Gastrocnemius medialis (tissue), 4 donors: ENCODE measurements at regions not wholly inside any gene's neighbourhood (a gene's known extent, or its start where the extent isn't known, plus 50 kb on each side); places are given as distances from the start of the nearest gene placed in this dataset.

ENCODE experiments used
- ATAC-seq, 2 donors: fragments of 150-250 bp; one replicate each; pipeline ENCODE4 v1.9.1; 2016
- DNase-seq, 2 donors: peaks; one replicate each; pipeline ENCODE4 v3.0.0-alpha.2; 2019
- H3K27ac ChIP-seq, 4 donors: fragments of 200-600 bp; sonication (generic); 1 replicate in 1 of 4; 2 replicates in 3 of 4; pipeline ENCODE4 v1.5.1; 2016 to 2018; ENCODE audit warnings: mild to moderate bottlenecking in 2 of 4, moderate library complexity in 1 of 4
- H3K27me3 ChIP-seq, 3 donors: fragments of 200-600 bp; sonication (generic) in 2 of 3; 1 replicate in 1 of 3; 2 replicates in 2 of 3; pipeline versions ENCODE4 v1.5.1 to v1.6.0; 2016 to 2019; ENCODE audit warnings: mild to moderate bottlenecking in 1 of 3, moderate library complexity in 1 of 3
- H3K36me3 ChIP-seq, 2 donors: fragments of 200-600 bp; sonication (generic) in 1 of 2; one replicate each; pipeline ENCODE4 v1.5.1; 2017 to 2018
- H3K4me1 ChIP-seq, 2 donors: fragments of 200-600 bp; sonication (generic) in 1 of 2; one replicate each; pipeline ENCODE4 v1.5.1; 2016 to 2017; ENCODE audit warnings: mild to moderate bottlenecking in 2 of 2
- H3K4me3 ChIP-seq, 4 donors: fragments of 200-600 bp; sonication (generic) in 3 of 4; 1 replicate in 1 of 4; 2 replicates in 3 of 4; pipeline ENCODE4 v1.5.1; 2016 to 2019; ENCODE audit warnings: mild to moderate bottlenecking in 2 of 4
- H3K9me3 ChIP-seq, 3 donors: fragments of 200-600 bp; sonication (generic) in 2 of 3; 1 replicate in 1 of 3; 2 replicates in 2 of 3; pipeline ENCODE4 v1.5.1; 2016 to 2019
- POLR2A ChIP-seq, 2 donors: fragments of 450-650 bp; IDR thresholded peaks; one replicate each; pipeline ENCODE4 v1.6.1; 2017; ENCODE audit warnings: antibody characterized with exemption in 2 of 2, mild to moderate bottlenecking in 2 of 2, moderate library complexity in 2 of 2
- in situ Hi-C, 4 donors: fragments of 200-750 bp; cut with MboI; loops; one replicate each; pipeline versions ENCODE4 v1.15.0 to v1.8.0; 2017; ENCODE audit warnings: low sequenced_read_pairs in 4 of 4
- intact Hi-C: fragments of 100-400 bp; cut with DNase I; formaldehyde crosslinking; loops from one replicate; pipeline ENCODE4 v1.15.1; 2023; ENCODE audit warnings: low total_unique reads
- TF ChIP-seq, protein P1 (sequence below), 5 experiments: fragments of 450-650 bp in 3 of 5; fragments of 200-600 bp in 2 of 5; sonication (generic) in 2 of 5; IDR thresholded peaks in 4 of 5; conservative IDR thresholded peaks in 1 of 5; 1 replicate in 4 of 5; 2 replicates in 1 of 5; pipeline ENCODE4 v1.5.1; 2016 to 2019; ENCODE audit warnings: antibody characterized with exemption in 5 of 5, mild to moderate bottlenecking in 3 of 5, moderate library complexity in 3 of 5

DNA sequence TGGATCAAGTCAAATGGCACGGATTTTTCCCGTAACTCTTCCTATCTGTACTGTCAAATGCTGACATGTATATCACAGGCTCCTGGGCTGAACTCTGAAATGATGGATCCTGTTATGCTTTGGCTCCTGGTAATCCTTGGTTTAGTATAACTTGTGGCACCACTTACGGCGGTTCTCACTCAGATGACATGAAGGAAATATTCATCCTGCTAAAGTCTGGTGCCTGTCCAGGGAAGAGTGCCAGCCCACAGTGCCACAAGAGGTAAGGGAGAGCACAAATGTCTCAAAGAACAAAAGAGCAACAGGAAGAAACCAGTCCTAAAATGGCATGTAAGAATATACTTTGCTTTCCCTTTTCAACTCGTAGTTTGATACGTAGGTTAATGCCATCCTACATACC lies 93.1 kb upstream of the TAB2 start:
- ATAC-seq, result no peak
- no peak overlapping the region for H3K27ac ChIP-seq

DNA sequence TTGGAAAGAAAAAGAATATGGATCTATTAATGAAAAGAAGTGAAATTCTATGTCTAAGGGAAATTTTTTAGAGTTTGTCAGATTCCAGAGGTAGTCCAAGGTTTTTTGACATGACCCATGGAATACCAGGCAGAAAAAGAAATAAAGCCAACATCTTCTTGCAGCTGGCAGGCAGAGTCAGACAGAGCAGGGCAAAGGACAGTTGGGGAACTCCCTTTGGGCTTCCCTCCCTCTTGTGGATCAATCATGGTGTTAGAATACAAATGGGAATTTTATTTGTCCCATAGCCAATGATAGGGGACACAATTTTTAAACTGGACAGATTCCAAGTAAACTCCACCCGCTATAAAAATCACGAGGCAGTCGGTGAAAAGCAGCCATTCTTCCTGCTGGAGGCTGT lies 92.1 kb upstream of the TAB2 start:
- Histone ChIP-seq H3K36me3 (no peaks in the 10 kb centered on the region), H3K4me3 (no peak overlapping the region), H3K9me3 (no peaks in the 10 kb centered on the region), H3K27me3 (no peaks in the 10 kb centered on the region), H3K27ac (no peak overlapping the region), H3K4me1 (peaks cover 0 to 10% of the 10 kb centered on the region in 2 donors)
- in situ Hi-C loops (no loop called here), intact Hi-C loops (no loop called here)
- ATAC-seq (no peak), DNase-seq (no peak)
- TF ChIP-seq, protein P1, sequence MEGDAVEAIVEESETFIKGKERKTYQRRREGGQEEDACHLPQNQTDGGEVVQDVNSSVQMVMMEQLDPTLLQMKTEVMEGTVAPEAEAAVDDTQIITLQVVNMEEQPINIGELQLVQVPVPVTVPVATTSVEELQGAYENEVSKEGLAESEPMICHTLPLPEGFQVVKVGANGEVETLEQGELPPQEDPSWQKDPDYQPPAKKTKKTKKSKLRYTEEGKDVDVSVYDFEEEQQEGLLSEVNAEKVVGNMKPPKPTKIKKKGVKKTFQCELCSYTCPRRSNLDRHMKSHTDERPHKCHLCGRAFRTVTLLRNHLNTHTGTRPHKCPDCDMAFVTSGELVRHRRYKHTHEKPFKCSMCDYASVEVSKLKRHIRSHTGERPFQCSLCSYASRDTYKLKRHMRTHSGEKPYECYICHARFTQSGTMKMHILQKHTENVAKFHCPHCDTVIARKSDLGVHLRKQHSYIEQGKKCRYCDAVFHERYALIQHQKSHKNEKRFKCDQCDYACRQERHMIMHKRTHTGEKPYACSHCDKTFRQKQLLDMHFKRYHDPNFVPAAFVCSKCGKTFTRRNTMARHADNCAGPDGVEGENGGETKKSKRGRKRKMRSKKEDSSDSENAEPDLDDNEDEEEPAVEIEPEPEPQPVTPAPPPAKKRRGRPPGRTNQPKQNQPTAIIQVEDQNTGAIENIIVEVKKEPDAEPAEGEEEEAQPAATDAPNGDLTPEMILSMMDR (IDR thresholded peaks at IDR 0.05 in 4 of 5, conservative IDR thresholded peaks at IDR 0.05 in 1 of 5), result no peak
- no peak for TF ChIP-seq POLR2A (IDR thresholded peaks at IDR 0.05)

More for the DNA sequence above, 93.1 kb upstream of the TAB2 start:
- no peaks in the 10 kb centered on the region for H3K27me3 ChIP-seq
- TF ChIP-seq POLR2A (IDR thresholded peaks at IDR 0.05), result no peak
- TF ChIP-seq, protein P1 (IDR thresholded peaks at IDR 0.05 in 4 of 5, conservative IDR thresholded peaks at IDR 0.05 in 1 of 5), result no peak
- no peak for DNase-seq
- intact Hi-C loops (no loop called here), in situ Hi-C loops (no loop called here)
- H3K9me3 ChIP-seq, result no peaks in the 10 kb centered on the region
- no peaks in the 10 kb centered on the region for H3K36me3 ChIP-seq
- H3K4me1 ChIP-seq, result peaks cover 0 to 10% of the 10 kb centered on the region in 2 donors
- H3K4me3 ChIP-seq, result no peak overlapping the region

DNA sequence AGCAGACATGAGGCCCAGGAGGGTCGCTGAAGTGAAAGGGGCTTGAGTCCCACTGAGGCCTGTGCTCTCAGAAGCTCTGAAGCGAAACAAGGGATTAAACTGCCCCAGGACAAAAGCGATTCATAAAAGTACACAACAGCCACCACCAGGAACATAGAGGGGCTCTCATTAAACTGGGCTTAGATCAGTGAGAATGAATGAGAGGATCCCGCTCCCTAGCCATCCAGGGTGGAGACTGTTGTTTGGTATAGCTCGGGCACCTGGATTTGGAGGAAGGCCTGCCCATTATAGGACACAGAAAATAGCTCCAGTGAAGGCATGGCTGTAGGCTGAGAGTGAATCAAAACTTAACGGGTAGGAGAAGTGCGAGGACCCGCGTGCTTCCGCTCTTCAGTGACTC lies 91.6 kb upstream of the TAB2 start:
- ATAC-seq (no peak), DNase-seq (no peak)
- Histone ChIP-seq H3K27me3 (no peaks in the 10 kb centered on the region), H3K36me3 (no peaks in the 10 kb centered on the region), H3K4me1 (peaks cover 0 to 10% of the 10 kb centered on the region in 2 donors), H3K4me3 (no peak overlapping the region), H3K9me3 (no peaks in the 10 kb centered on the region), H3K27ac (no peak overlapping the region)
- intact Hi-C loops (no loop called here), in situ Hi-C loops (no loop called here)
- no peak for TF ChIP-seq POLR2A (IDR thresholded peaks at IDR 0.05)
- TF ChIP-seq, protein P1 (IDR thresholded peaks at IDR 0.05 in 4 of 5, conservative IDR thresholded peaks at IDR 0.05 in 1 of 5), result no peak

DNA sequence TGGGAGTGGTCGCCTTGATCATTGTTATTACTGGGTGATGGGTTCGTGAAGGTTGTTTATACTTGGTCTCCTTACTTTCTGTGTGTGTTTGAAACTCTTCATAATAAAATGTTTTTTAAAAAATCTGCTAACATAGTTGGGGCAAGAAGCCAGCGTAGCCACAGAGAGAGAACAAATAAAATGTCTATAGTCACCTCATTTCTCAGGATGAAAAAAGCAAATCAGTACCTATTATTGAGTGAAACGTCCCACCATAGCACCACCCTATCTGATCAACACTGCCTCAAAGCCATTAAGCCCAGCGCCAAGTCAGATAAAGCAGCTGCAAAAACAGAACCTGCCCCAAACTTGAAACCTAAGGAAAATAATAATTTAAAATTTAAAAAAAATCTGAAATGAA lies 89.7 kb upstream of the TAB2 start:
- intact Hi-C loops (no loop called here), in situ Hi-C loops (no loop called here)
- no peak for DNase-seq
- TF ChIP-seq, protein P1 (IDR thresholded peaks at IDR 0.05 in 4 of 5, conservative IDR thresholded peaks at IDR 0.05 in 1 of 5), result no peak
- no peak for TF ChIP-seq POLR2A (IDR thresholded peaks at IDR 0.05)
- Histone ChIP-seq H3K27me3 (no peaks in the 10 kb centered on the region), H3K9me3 (no peaks in the 10 kb centered on the region), H3K36me3 (no peaks in the 10 kb centered on the region), H3K4me3 (no peak overlapping the region), H3K27ac (no peak overlapping the region), H3K4me1 (peaks cover 0 to 10% of the 10 kb centered on the region in 2 donors)
- ATAC-seq, result no peak

DNA sequence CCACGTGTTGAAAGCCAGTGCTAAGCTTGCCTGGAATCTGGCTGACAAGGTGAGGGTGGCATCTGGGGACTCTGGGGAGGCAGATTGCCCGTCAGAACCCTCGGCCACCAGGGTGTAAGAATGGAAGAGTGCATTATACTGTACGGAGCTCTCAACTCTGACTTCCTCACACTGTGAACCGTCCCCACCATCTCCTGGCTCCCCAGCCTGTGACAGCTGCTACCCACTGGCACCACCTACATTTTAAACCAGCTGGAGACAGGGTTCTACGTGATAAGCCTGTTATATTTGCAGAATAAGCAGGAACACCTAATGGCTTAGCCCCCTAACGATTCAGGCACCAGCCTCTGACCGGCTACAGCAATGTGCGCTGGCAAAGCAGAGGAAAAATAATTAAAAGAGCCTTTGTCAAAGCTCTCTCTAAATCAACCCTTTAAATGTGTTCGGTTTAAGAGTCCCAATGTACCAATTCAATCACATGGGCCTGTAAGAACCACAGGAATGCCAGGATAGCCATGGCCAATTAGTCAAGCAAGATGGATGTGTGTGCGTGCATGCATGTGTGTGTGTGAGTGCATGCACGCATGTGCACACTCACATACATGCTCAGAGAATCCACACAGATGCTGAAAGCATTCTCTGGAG lies 89.1 kb upstream of the TAB2 start:
- in situ Hi-C loops, result no loop called here
- TF ChIP-seq, protein P1 (IDR thresholded peaks at IDR 0.05 in 4 of 5, conservative IDR thresholded peaks at IDR 0.05 in 1 of 5), result no peak
- TF ChIP-seq POLR2A (IDR thresholded peaks at IDR 0.05), result no peak
- no peaks in the 10 kb centered on the region for H3K27me3 ChIP-seq
- H3K27ac ChIP-seq, result no peak overlapping the region
- H3K9me3 ChIP-seq, result no peaks in the 10 kb centered on the region
- H3K4me3 ChIP-seq, result no peak overlapping the region
- DNase-seq (no peak), ATAC-seq (no peak)
- intact Hi-C loops, result no loop called here
- no peaks in the 10 kb centered on the region for H3K36me3 ChIP-seq
- H3K4me1 ChIP-seq, result peaks cover 0 to 10% of the 10 kb centered on the region in 2 donors
